H1 (cell line): ENCODE measurements at regions not wholly inside any gene's neighbourhood (a gene's known extent, or its start where the extent isn't known, plus 50 kb on each side); places are given as distances from the start of the nearest gene placed in this dataset.

Source experiments
- CTCF ChIP-seq, 3 experiments: IDR thresholded peaks; 1 replicate in 2 of 3; 2 replicates in 1 of 3; pipeline versions ENCODE4 v1.5.1 to v1.6.1; 2011; ENCODE audit warnings: low read length in 3 of 3, mild to moderate bottlenecking in 3 of 3, inconsistent platforms in 2 of 3, low read depth in 1 of 3, moderate library complexity in 1 of 3; ENCODE audit not compliant: insufficient read depth in 1 of 3; ENCODE audit errors: control extremely low read depth in 1 of 3

- TF ChIP-seq CTCF (IDR thresholded peaks at IDR 0.05; ENCODE audit: control extremely low read depth in 1 of 3, insufficient read depth in 1 of 3, low read depth in 1 of 3, low read length in 3 of 3), result no peak
Observed at GRCh38 chr7:18126281-18126680, 98.6 kb upstream of the PRPS1L1 start (continued).
